HG03469 (cell line): ENCODE measurements at regions not wholly inside any gene's neighbourhood (a gene's known extent, or its start where the extent isn't known, plus 50 kb on each side); places are given as distances from the start of the nearest gene placed in this dataset.
"Not testable (repeated sequence)": the region's sequence is repeated elsewhere in the genome, so short reads cannot be mapped to it uniquely, and the experiment has no call there.

Source experiments
- ATAC-seq: cut with Tn5 transposase; IDR thresholded peaks from one replicate; pipeline ENCODE4 v1.9.1; 2021; ENCODE audit warnings: mild to moderate bottlenecking, moderate library complexity, moderate number of reproducible peaks; ENCODE audit not compliant: unreplicated experiment

- no peak for ATAC-seq
Observed at GRCh38 chr3:63092515-63092914, 185.6 kb upstream of the SYNPR start.

GRCh38 chr3:63094642-63095408 lies 183.3 kb upstream of the SYNPR start:
- ATAC-seq = no peak

- ATAC-seq = no peak
Observed at GRCh38 chr3:63096248-63097058, 181.7 kb upstream of the SYNPR start.

GRCh38 chr3:63097396-63097795 lies 180.7 kb upstream of the SYNPR start:
- no peak for ATAC-seq

GRCh38 chr3:63116922-63117321 lies 161.2 kb upstream of the SYNPR start:
- ATAC-seq = no peak

GRCh38 chr3:63124090-63124489 lies 154.0 kb upstream of the SYNPR start:
- no peak for ATAC-seq

GRCh38 chr3:63126530-63126929 lies 151.6 kb upstream of the SYNPR start:
- no peak for ATAC-seq

- no peak for ATAC-seq
Observed at GRCh38 chr3:63128380-63128779, 149.7 kb upstream of the SYNPR start.

GRCh38 chr3:63130625-63131024 lies 147.5 kb upstream of the SYNPR start:
- no peak for ATAC-seq

GRCh38 chr3:63132461-63133250 lies 145.5 kb upstream of the SYNPR start:
- ATAC-seq = no peak

GRCh38 chr3:63135367-63135766 lies 142.7 kb upstream of the SYNPR start:
- no peak for ATAC-seq

GRCh38 chr3:63136249-63136648 lies 141.9 kb upstream of the SYNPR start:
- ATAC-seq = not testable (repeated sequence)

GRCh38 chr3:63142681-63143080 lies 135.4 kb upstream of the SYNPR start:
- ATAC-seq = no peak

GRCh38 chr3:63146154-63146553 lies 132.0 kb upstream of the SYNPR start:
- ATAC-seq = no peak

- no peak for ATAC-seq
Observed at GRCh38 chr3:63150880-63151279, 127.2 kb upstream of the SYNPR start.

- no peak for ATAC-seq
Observed at GRCh38 chr3:63151897-63152296, 126.2 kb upstream of the SYNPR start.

- ATAC-seq = no peak
Observed at GRCh38 chr3:63159764-63160163, 118.3 kb upstream of the SYNPR start.

GRCh38 chr3:63167113-63167512 lies 111.0 kb upstream of the SYNPR start:
- ATAC-seq = no peak

GRCh38 chr3:63168179-63168578 lies 109.9 kb upstream of the SYNPR start:
- ATAC-seq = no peak

GRCh38 chr3:63179862-63180522 lies 98.1 kb upstream of the SYNPR start:
- no peak for ATAC-seq

GRCh38 chr3:63192248-63192647 lies 85.9 kb upstream of the SYNPR start:
- ATAC-seq = no peak
